ENCODE measurements at regions not wholly inside any gene's neighbourhood (a gene's known extent, or its start where the extent isn't known, plus 50 kb on each side); places are given as distances from the start of the nearest gene placed in this dataset.

DNA sequence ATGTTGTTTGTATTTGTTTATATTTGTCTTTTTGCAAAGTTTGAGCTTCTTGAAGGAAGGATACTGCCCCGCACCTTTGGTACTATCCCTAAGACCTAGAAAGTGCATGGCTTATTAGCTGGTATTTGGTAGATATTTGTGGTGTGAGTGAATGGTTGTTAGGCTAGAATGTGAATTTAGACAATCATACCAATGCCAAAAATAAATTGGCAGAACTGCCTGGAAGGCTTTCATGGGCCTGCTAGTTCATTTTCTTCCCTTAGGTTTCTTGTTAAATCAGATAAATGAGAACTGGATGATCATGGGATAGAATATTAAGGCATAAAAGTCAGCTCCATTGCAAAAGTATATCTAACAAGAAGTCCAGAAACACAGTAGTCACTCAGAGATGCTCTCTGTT, 147.5 kb upstream of the TSLP start:
- TF ChIP-seq GATA1 (IDR thresholded peaks at IDR 0.05; ENCODE audit: low read depth, low read length) (no peak), POLR2A (IDR thresholded peaks at IDR 0.05; ENCODE audit: low read length) (no peak)

Measured in erythroblast (primary cell).